ENCODE measurements at regions not wholly inside any gene's neighbourhood (a gene's known extent, or its start where the extent isn't known, plus 50 kb on each side); places are given as distances from the start of the nearest gene placed in this dataset.

- TF ChIP-seq EZH2 (IDR thresholded peaks at IDR 0.05): no peak
- no peak for TF ChIP-seq POLR2AphosphoS5 (IDR thresholded peaks at IDR 0.05; ENCODE audit: borderline replicate concordance, low read depth, low read length)
These were observed 1506.5 kb downstream of the TBC1D22A start for GRCh38 chr22:48268771-48269552.
